GM18861 (cell line): ENCODE measurements at regions not wholly inside any gene's neighbourhood (a gene's known extent, or its start where the extent isn't known, plus 50 kb on each side); places are given as distances from the start of the nearest gene placed in this dataset.

Experiments
- ATAC-seq: cut with Tn5 transposase; IDR thresholded peaks from one replicate; pipeline ENCODE4 v1.9.1; 2021; ENCODE audit not compliant: unreplicated experiment

- no peak for ATAC-seq
These were observed 76.9 kb upstream of the NABP1 start for GRCh38 chr2:191601060-191601459.

- ATAC-seq, result no peak
These were observed 73.8 kb upstream of the NABP1 start for GRCh38 chr2:191604154-191604553.

GRCh38 chr2:191607096-191607495 lies 70.8 kb upstream of the NABP1 start:
- no peak for ATAC-seq

- no peak for ATAC-seq
These were observed 67.2 kb upstream of the NABP1 start for GRCh38 chr2:191610756-191611155.

- ATAC-seq, result peak; percentile 99
These were observed 66.3 kb upstream of the NABP1 start for GRCh38 chr2:191611614-191612013.

GRCh38 chr2:191612496-191612895 lies 65.4 kb upstream of the NABP1 start:
- no peak for ATAC-seq

GRCh38 chr2:191614759-191615158 lies 63.2 kb upstream of the NABP1 start:
- ATAC-seq, result no peak

GRCh38 chr2:191615596-191615995 lies 62.3 kb upstream of the NABP1 start:
- no peak for ATAC-seq

- ATAC-seq, result peak; percentile 93
These were observed 60.4 kb upstream of the NABP1 start for GRCh38 chr2:191617575-191617974.

GRCh38 chr2:191618046-191618780 lies 59.7 kb upstream of the NABP1 start:
- ATAC-seq, result peak; percentile 1

- no peak for ATAC-seq
These were observed 59.1 kb upstream of the NABP1 start for GRCh38 chr2:191618786-191619185.

- ATAC-seq, result no peak
These were observed 57.8 kb upstream of the NABP1 start for GRCh38 chr2:191620144-191620543.

GRCh38 chr2:191622374-191623320 lies 55.3 kb upstream of the NABP1 start:
- no peak for ATAC-seq

- ATAC-seq, result peak; percentile 44
These were observed 52.9 kb upstream of the NABP1 start for GRCh38 chr2:191625016-191625415.

GRCh38 chr2:191625446-191625845 lies 52.5 kb upstream of the NABP1 start:
- ATAC-seq, result no peak

- no peak for ATAC-seq
These were observed 51.3 kb upstream of the NABP1 start for GRCh38 chr2:191626497-191627151.

- ATAC-seq, result no peak
These were observed 50.4 kb upstream of the NABP1 start for GRCh38 chr2:191627518-191627917.
